Urinary bladder (tissue), 3 donors: ENCODE measurements at regions not wholly inside any gene's neighbourhood (a gene's known extent, or its start where the extent isn't known, plus 50 kb on each side); places are given as distances from the start of the nearest gene placed in this dataset.

Experiments
- DNase-seq: peaks from one replicate; pipeline ENCODE4 v3.0.0-alpha.2; 2015; ENCODE audit errors: extremely low spot score
- H3K27ac ChIP-seq: one replicate; pipeline ENCODE4 v1.5.1; 2013; ENCODE audit warnings: low read depth, mild to moderate bottlenecking, moderate library complexity
- H3K36me3 ChIP-seq: one replicate; pipeline ENCODE4 v1.6.1; 2013; ENCODE audit warnings: mild to moderate bottlenecking, moderate library complexity; ENCODE audit not compliant: insufficient read depth
- H3K4me1 ChIP-seq: one replicate; pipeline ENCODE4 v1.6.1; 2013; ENCODE audit warnings: mild to moderate bottlenecking, moderate library complexity; ENCODE audit not compliant: insufficient read depth
- H3K4me3 ChIP-seq: one replicate; pipeline ENCODE4 v1.5.1; 2013; ENCODE audit warnings: low read depth, low read length
- WGBS: extraction: QIAGEN DNeasy Blood & Tissue Kit; methylation state at CpG from one replicate; pipeline ENCODE4 v1.1.7; 2013; 5-methylcytosine and 5-hydroxymethylcytosine counted together
- donor health status: healthy with polysubstance abuse.
- donor health status: healthy.

DNA sequence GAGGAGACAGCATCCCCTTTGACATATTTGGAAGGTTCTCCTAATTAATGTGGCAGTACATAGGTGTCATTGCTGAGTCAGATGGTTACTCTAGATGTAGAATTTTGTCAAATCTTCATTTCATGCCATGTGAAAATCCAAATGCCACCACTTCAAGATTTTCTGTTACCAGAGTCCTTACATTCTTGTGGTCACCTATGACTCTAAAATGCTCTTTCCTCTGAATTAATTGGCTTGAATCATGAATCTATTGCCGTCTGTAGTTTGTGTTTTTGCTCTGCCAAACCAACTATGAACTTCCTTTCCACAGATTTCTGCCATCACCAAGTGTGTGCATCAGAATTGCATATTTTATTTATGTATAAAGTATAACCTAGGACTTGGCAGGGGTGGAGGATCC lies 269.4 kb upstream of the ZPLD1 start:
- WGBS = 82% methylated on average over 1 of the region's 1 CpG
- Histone ChIP-seq H3K4me1 (no peaks in the 10 kb centered on the region), H3K27ac (no peak overlapping the region), H3K36me3 (no peaks in the 10 kb centered on the region), H3K4me3 (no peak overlapping the region)
- DNase-seq = no peak

DNA sequence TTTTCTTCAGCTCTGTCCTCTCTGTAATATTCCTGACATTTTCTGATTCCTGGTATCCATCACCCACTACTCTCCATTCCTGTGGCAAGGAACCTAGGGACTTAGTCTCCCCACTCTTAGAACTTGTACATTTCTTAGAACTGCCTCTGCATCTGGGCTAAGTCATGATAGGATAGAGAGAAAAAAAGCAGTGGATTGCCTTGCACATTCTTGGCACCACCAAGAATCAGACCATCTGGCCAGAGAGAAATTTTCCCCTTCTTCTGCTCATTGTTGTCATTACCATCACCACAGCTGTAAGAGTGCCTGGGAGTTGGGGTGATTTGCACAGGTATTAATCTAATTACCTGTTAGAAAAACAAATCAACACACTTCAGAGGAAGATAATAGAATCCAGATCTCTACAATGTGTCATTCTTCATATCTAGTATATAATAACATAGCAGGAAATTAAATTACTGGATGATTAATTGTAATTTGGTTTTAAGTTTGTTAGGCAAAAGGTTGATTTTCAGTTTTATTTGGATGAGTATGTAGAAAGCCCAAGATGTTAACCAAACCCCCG lies 264.8 kb upstream of the ZPLD1 start:
- DNase-seq = no peak
- Histone ChIP-seq H3K4me1 (no peaks in the 10 kb centered on the region), H3K4me3 (no peak overlapping the region), H3K36me3 (no peaks in the 10 kb centered on the region), H3K27ac (no peak overlapping the region)
- 94% methylated on average over 1 of the region's 1 CpG for WGBS

DNA sequence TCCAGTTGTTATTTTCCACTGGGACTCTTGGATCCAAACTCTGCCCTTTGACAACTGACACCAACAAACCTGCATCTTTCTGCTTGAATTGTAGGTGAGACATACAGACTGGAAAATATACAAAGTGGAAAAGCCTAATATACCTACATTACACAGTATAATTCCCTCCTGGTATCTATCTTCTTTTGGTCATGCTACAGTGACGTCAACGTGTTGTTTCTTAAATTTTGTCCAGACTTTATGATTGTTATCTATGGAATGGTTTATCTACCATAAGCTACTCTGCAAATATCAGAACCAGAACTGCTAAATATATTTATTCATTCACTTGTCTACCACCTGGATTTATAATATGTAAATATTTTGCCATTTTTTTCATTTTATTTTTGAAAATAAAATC lies 264.3 kb upstream of the ZPLD1 start:
- no peak for DNase-seq
- 79% methylated on average over 2 of the region's 2 CpGs for WGBS
- Histone ChIP-seq H3K4me3 (no peak overlapping the region), H3K27ac (no peak overlapping the region), H3K4me1 (no peaks in the 10 kb centered on the region), H3K36me3 (no peaks in the 10 kb centered on the region)

DNA sequence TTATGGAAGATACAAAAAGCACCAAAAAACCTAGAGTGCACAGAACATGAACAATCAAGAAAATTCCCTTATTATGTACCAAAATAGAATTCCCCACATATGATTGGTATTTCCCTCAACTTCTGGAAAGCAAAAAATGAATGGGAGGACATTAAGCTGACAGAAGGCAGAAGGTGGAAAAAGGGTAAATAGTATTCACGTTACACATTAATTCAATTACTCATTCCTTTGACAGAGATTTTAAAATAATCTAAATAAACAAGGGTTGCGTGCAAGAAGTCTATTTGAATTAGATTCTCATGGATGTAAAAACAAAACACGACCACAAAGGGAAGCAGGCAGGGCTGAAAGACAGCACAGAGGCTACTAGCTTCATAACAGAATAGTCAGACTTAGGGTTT lies 260.5 kb upstream of the ZPLD1 start:
- H3K27ac ChIP-seq = no peak overlapping the region
- H3K4me1 ChIP-seq = no peaks in the 10 kb centered on the region
- DNase-seq = no peak
- no peaks in the 10 kb centered on the region for H3K36me3 ChIP-seq
- H3K4me3 ChIP-seq = no peak overlapping the region
- 55% methylated on average over 3 of the region's 3 CpGs for WGBS

DNA sequence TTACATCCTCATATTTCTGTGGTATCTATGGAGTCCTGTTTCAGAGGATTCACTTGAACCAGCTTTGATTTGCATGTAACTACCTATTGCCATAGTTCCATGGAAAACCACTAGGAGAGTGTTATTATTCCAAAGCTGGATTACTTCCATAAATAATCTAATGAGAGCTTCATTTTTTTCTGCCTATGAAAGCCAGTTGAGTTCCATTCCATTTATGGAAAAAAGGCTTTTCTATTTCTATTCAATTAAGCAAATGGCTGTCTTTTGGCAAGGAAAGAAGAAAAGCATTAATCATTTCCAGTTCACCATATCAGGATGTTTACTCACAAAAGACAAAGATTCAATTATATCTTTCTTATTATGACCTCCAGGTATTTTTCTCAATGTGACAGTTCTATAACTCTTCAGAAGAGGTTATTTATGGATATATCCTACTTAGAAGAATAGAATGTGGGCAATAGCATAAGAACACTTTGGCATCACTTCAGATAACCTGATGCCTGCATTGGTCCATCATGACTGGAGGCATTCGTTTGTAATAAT lies 259.9 kb upstream of the ZPLD1 start:
- WGBS = 65% methylated on average over 1 of the region's 1 CpG
- H3K36me3 ChIP-seq = no peaks in the 10 kb centered on the region
- DNase-seq = no peak
- no peak overlapping the region for H3K4me3 ChIP-seq
- H3K27ac ChIP-seq = no peak overlapping the region
- H3K4me1 ChIP-seq = no peaks in the 10 kb centered on the region

DNA sequence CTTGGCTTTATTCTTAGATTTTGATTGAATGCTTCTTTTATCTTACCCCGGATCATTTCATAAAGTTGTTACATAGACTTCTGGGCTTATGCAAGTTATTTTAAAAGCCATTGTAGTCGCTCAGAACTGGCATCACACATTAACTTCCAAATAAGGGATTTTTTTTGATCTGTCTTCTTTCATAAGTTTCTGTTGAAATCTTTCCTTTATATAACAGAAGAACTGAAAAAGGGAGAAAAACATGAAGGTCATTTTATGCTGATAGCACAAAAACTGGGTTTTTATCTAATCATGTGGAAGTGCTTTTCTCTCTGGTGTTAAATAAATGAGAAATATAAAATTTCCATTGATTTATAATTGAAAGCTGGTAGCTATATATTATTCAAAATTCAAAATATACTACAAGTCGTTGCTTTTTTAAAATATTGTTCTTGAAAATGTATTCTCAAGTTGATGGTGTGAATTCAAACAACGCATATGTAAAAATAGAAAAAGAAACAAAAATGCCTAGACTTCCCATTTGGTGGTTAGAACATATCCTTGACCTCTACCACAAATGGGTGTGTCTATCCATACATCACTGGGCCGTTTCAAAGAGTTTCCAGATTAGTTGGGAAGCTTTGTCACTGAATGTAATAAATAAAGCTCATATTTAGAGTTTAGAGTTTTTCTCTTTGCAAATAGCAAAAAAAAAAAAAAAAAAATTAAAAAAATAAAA lies 258.3 kb upstream of the ZPLD1 start:
- Histone ChIP-seq H3K4me1 (no peaks in the 10 kb centered on the region), H3K4me3 (no peak overlapping the region), H3K27ac (no peak overlapping the region), H3K36me3 (no peaks in the 10 kb centered on the region)
- DNase-seq = no peak
- WGBS = 65% methylated on average over 5 of the region's 5 CpGs

DNA sequence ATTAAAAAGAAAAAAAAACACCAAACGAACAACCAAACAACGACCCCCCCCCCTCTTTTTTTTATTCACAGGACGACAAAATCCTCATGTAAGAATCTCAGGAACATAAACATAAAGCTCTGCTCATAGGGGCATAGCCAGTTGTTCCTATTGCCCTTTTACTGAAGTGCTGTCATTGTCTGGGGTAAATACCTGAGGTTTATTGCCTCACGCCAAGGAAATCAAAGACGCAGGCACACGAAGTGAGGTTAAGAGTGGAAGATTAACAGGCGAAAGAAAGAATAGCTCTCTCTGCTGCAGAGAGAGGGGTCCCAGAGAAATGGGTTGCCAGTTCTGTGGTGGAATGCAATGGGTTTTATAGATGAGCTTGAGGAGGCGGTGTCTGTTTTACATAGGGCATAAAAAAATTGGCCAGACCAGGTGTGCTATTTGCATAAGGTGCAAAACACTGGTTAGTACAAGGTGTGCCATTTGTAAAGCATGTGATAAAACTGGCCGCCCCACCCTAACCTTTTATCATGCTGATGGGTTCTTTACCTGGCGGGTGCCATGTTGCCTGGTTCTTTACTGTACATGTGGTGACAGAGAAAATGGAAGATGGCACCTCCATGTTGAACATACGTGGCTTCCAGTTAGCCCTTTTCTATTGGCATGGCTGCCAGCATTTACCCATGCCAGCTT lies 257.6 kb upstream of the ZPLD1 start:
- Histone ChIP-seq H3K27ac (no peak overlapping the region), H3K4me1 (no peaks in the 10 kb centered on the region), H3K36me3 (no peaks in the 10 kb centered on the region), H3K4me3 (no peak overlapping the region)
- WGBS = 89% methylated on average over 11 of the region's 11 CpGs
- DNase-seq = no peak

DNA sequence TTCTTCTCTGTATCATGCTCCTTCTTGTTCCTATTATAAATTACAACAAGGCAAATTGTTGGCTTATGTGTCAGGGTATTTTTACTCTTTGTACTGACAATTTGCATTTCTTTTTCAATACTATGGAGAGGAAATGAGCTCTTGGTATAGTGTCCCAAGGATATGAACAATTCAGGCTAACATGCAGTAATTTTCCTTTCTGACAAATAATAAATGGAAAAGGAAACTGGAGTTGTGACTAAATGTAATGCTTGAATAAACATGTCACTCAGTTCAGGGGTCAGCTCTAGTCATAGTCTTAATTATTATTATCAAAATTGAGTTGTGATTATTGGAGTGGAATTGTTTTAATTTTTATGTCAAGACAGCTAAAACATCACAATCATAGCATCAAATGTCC lies 256.0 kb upstream of the ZPLD1 start:
- H3K4me1 ChIP-seq = no peaks in the 10 kb centered on the region
- no peak overlapping the region for H3K4me3 ChIP-seq
- H3K36me3 ChIP-seq = no peaks in the 10 kb centered on the region
- no peak for DNase-seq
- no peak overlapping the region for H3K27ac ChIP-seq

DNA sequence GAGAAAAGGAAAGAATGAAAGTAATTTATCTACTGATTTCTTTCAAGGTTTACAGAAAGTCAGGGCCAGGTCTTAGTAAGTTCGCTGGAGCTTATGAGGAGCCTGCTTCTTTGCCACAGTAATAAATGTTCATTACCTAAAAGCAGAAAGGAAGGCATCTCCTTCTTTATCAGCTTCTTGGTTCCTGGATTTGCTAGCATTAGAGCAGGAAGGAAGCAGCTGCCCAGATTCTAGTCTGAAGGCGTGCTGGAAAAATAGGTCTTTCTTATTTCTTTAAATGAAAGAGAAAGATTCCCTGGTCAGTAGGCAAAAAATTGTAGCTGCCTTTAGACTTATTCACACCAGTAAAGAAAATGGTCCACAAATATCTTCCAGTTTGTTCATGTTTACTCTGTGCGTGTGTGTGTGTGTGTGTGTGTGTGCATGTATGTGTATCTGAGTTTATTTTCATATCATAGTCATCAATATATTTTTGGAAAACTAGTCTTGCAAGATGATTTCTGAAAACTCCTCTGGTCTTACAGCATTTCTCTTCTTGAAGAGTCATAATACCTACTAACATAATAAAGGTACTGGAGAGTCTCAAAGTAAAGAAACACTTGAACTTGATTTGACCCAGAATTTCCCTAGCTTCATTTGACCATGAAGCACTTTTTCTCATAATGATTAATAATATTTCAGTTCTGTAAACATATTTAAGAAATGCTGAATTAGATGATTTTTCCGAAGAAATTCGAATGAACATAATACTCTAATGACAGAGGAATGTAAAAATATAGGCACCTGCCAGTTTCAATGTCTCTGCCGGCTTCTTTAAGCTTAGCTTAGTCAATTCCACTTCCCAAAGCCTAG lies 255.3 kb upstream of the ZPLD1 start:
- no peaks in the 10 kb centered on the region for H3K36me3 ChIP-seq
- peak overlapping the region; percentile 50 for H3K27ac ChIP-seq
- no peak overlapping the region for H3K4me3 ChIP-seq
- no peaks in the 10 kb centered on the region for H3K4me1 ChIP-seq
- 34% methylated on average over 6 of the region's 6 CpGs for WGBS
- DNase-seq = no peak

DNA sequence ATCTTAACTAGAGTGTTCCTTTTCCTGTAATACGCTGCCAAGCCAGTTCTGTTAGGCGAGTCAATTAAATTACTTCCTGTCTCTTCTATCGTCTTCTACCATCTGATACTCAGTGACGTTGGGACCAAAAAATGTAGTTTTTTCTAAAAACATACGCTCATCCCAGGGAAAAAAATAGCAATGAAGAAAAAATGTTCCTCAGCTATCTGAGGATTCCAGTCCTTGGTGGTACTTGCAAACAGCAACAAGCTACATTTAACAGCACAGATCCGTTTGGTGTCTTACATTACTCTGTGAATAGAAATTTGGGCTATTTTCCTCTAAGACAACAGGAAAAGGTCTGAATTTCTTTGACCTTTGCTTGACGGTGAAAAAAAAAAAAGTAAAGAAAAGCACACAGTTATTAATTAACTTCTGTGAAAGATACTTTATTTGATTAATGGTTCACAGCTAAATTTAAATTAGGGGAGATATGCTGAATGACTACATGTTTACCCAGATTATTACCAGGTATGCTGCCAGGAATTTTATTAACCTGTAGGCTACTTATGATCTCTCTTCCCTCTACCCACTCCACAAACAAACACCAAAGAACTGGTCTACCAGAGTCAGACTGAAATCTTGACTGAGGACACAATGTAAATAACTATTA lies 254.4 kb upstream of the ZPLD1 start:
- Histone ChIP-seq H3K27ac (no peak overlapping the region), H3K4me3 (no peak overlapping the region), H3K4me1 (no peaks in the 10 kb centered on the region), H3K36me3 (no peaks in the 10 kb centered on the region)
- WGBS = 31% methylated on average over 7 of the region's 7 CpGs
- DNase-seq = peak; percentile 76

DNA sequence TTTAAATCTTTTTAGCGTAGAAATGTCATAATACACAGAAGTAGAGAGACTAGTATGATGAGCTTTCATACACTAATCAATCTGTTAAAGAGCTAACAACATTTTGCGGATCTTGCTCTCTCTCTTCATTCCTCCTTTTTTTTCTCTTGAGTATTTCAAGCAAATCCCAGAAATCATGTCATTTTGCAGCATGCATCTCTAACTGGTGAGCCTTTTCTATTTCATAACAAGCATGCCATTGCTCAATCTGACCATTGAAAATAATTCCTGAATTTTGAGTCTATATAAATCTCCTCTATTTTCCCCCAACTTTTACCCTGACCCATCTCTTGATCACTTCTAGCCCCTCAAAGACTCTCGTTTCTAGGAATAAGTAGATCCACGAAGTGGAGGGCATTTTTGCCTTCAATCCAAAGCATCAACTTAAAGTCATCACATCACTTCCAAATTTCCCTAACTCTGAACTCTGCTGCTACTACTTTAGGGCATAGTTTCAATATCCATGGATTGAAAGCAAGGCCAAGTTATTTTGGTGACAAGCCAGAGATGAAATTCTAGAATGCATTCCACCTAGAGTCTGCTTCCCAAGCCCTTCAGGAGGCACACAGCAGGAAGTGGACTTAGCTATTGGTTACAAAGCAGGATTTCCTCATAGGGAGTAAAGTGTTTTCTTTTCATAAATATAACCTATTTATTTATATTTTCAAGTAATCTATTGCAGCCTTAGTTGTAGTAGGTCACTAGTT lies 253.5 kb upstream of the ZPLD1 start:
- H3K27ac ChIP-seq = no peak overlapping the region
- H3K4me1 ChIP-seq = no peaks in the 10 kb centered on the region
- DNase-seq = no peak
- no peaks in the 10 kb centered on the region for H3K36me3 ChIP-seq
- WGBS = 78% methylated on average over 4 of the region's 4 CpGs
- H3K4me3 ChIP-seq = no peak overlapping the region

DNA sequence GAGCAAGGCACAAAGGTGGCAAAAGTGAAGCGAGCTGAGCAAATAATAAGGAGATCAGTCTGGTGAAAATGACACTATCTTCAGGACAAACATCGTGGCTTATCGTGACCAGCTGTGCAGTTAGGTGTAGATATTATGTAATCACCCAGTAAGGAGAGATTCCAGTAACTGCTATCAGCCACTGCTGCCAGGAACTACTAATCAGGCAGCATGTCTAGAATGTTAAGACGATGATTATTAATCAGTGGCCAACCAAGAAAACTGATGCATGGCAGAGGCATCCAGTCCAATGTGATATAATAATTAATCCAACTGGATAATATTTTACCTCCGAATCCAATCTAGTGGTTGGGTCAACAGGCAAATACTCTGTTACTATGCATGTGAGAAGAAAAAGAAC lies 252.7 kb upstream of the ZPLD1 start:
- WGBS = 59% methylated on average over 5 of the region's 5 CpGs
- no peaks in the 10 kb centered on the region for H3K4me1 ChIP-seq
- no peak for DNase-seq
- no peak overlapping the region for H3K4me3 ChIP-seq
- H3K27ac ChIP-seq = no peak overlapping the region
- no peaks in the 10 kb centered on the region for H3K36me3 ChIP-seq

DNA sequence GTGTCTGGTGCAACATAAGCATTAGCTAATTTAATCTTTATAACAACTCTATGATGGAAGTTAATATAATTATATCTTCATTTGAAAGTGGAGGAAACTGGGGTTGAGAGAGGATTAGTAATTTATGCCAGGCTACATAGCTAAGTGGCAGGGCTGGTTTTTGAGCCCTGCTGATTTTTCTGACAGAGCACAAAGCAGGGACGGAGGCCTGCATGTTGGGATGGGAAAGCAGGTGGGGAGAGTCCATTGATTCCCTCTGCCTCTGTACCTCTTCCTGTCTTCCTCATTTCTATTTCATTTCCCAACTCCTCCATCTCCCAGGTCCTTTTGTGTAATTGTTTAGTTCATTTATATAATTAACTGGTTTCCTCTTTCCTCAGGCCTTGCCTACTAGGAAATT lies 251.6 kb upstream of the ZPLD1 start:
- Histone ChIP-seq H3K4me1 (no peaks in the 10 kb centered on the region), H3K4me3 (no peak overlapping the region), H3K27ac (no peak overlapping the region), H3K36me3 (no peaks in the 10 kb centered on the region)
- no peak for DNase-seq
- 88% methylated on average over 1 of the region's 1 CpG for WGBS
